ENCODE measurements at regions not wholly inside any gene's neighbourhood (a gene's known extent, or its start where the extent isn't known, plus 50 kb on each side); places are given as distances from the start of the nearest gene placed in this dataset.

GRCh38 chr15:100729461-100729860, 127.1 kb downstream of the ASB7 start:
- TF ChIP-seq CTCF (IDR thresholded peaks at IDR 0.05) (no peak), EP300 (IDR thresholded peaks at IDR 0.05) (no peak)

All from ovary (tissue), 3 donors.